ENCODE measurements at regions not wholly inside any gene's neighbourhood (a gene's known extent, or its start where the extent isn't known, plus 50 kb on each side); places are given as distances from the start of the nearest gene placed in this dataset.
"Not testable (repeated sequence)": the region's sequence is repeated elsewhere in the genome, so short reads cannot be mapped to it uniquely, and the experiment has no call there.

DNA sequence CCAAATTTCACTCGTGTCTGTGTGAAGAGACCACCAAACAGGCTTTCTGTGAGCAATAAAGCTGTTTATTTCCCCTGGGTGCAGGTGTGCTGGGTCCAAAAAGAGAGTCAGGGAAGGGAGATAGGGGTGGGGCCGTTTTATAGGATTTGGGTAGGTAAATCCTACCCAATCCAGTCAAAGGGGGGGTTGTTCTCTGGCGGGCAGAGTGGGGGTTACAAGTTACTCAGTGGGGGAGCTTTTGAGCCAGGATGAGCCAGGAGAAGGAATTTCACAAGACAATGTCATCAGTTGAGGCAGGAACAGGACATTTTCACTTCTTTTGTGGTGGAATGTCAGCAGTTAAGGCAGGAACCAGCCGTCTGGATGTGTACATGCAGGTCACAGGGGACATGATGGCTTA, 487.2 kb upstream of the ADGRL4 start:
- BruUV-seq (replicated peaks): not testable (repeated sequence)

GRCh38 chr1:79488572-79489121, 482.1 kb upstream of the ADGRL4 start:
- POLR2A ChIA-PET; CTCF ChIA-PET (ENCODE audit: low intra/inter-chr PET ratio, low total read pairs); H3K9ac ChIP-seq (ENCODE audit: insufficient read depth, low read depth, low read length); FAIRE-seq; H4K20me1 ChIP-seq (ENCODE audit: insufficient read depth, low read length); H3K79me2 ChIP-seq (ENCODE audit: insufficient read depth, low read length); in situ Hi-C loops (cut with HindIII; ENCODE audit: extremely low pct_ligation_motif_present, low pct_unique_long_range_greater_than_20kb); H3K4me2 ChIP-seq (ENCODE audit: low read depth, low read length); intact Hi-C loops (cut with micrococcal nuclease; ENCODE audit: unreplicated experiment); H3K27me3 ChIP-seq (ENCODE audit: control insufficient read depth in 1 of 2, insufficient read depth in 2 of 2, low read length in 2 of 2); H3K27ac ChIP-seq (ENCODE audit: extremely low read length, insufficient read depth, low read length); H3K4me3 ChIP-seq (replicated peaks in 1 of 3; ENCODE audit: insufficient read depth in 1 of 3, low read depth in 2 of 3, low read length in 3 of 3); DNase-seq (ENCODE audit: low spot score); BruUV-seq (replicated peaks); ATAC-seq; H2AFZ ChIP-seq (ENCODE audit: low read length); H3K4me1 ChIP-seq (ENCODE audit: insufficient read depth, low read length); H3K36me3 ChIP-seq (replicated peaks in 1 of 2; ENCODE audit: control insufficient read depth in 1 of 2, insufficient read depth in 2 of 2, low read length in 2 of 2): not testable (repeated sequence)
- 7% methylated on average over 4 of the region's 4 CpGs for WGBS (ENCODE audit: low lambda C conversion rate)
- H3K9me3 ChIP-seq (ENCODE audit: low read length): peaks cover 34% of the 10 kb centered on the region

More for the DNA sequence above, 487.2 kb upstream of the ADGRL4 start:
- H2AFZ ChIP-seq (ENCODE audit: low read length); H3K4me3 ChIP-seq (replicated peaks in 1 of 3; ENCODE audit: insufficient read depth in 1 of 3, low read depth in 2 of 3, low read length in 3 of 3); CTCF ChIA-PET (ENCODE audit: low intra/inter-chr PET ratio, low total read pairs); FAIRE-seq; H3K27ac ChIP-seq (ENCODE audit: extremely low read length, insufficient read depth, low read length); H3K36me3 ChIP-seq (replicated peaks in 1 of 2; ENCODE audit: control insufficient read depth in 1 of 2, insufficient read depth in 2 of 2, low read length in 2 of 2); H3K4me2 ChIP-seq (ENCODE audit: low read depth, low read length); H3K79me2 ChIP-seq (ENCODE audit: insufficient read depth, low read length); in situ Hi-C loops (cut with HindIII; ENCODE audit: extremely low pct_ligation_motif_present, low pct_unique_long_range_greater_than_20kb); H3K27me3 ChIP-seq (ENCODE audit: control insufficient read depth in 1 of 2, insufficient read depth in 2 of 2, low read length in 2 of 2); H3K4me1 ChIP-seq (ENCODE audit: insufficient read depth, low read length); H3K9ac ChIP-seq (ENCODE audit: insufficient read depth, low read depth, low read length); POLR2A ChIA-PET; H4K20me1 ChIP-seq (ENCODE audit: insufficient read depth, low read length); ATAC-seq; intact Hi-C loops (cut with micrococcal nuclease; ENCODE audit: unreplicated experiment); DNase-seq (ENCODE audit: low spot score): not testable (repeated sequence)
- 0% methylated on average over 4 of the region's 4 CpGs for WGBS (ENCODE audit: low lambda C conversion rate)
- peaks cover 32% of the 10 kb centered on the region for H3K9me3 ChIP-seq (ENCODE audit: low read length)

GRCh38 chr1:79478728-79479373, 472.3 kb upstream of the ADGRL4 start:
- DNase-seq (ENCODE audit: low spot score): no peak
- no peaks in the 10 kb centered on the region for H4K20me1 ChIP-seq (ENCODE audit: insufficient read depth, low read length)
- H3K27ac ChIP-seq (ENCODE audit: extremely low read length, insufficient read depth, low read length): no peak overlapping the region
- H3K36me3 ChIP-seq (replicated peaks in 1 of 2; ENCODE audit: control insufficient read depth in 1 of 2, insufficient read depth in 2 of 2, low read length in 2 of 2): no peaks in the 10 kb centered on the region
- H3K4me3 ChIP-seq (replicated peaks in 1 of 3; ENCODE audit: insufficient read depth in 1 of 3, low read depth in 2 of 3, low read length in 3 of 3): no peak overlapping the region
- ChIA-PET POLR2A (no interaction called here), CTCF (ENCODE audit: low intra/inter-chr PET ratio, low total read pairs) (no interaction called here)
- no peak overlapping the region for H3K9ac ChIP-seq (ENCODE audit: insufficient read depth, low read depth, low read length)
- peaks cover 74% of the 10 kb centered on the region for H3K9me3 ChIP-seq (ENCODE audit: low read length)
- no peaks in the 10 kb centered on the region for H3K4me1 ChIP-seq (ENCODE audit: insufficient read depth, low read length)
- FAIRE-seq: no peak
- 10% methylated on average over 8 of the region's 9 CpGs for WGBS (ENCODE audit: low lambda C conversion rate)
- no peaks in the 10 kb centered on the region for H3K27me3 ChIP-seq (ENCODE audit: control insufficient read depth in 1 of 2, insufficient read depth in 2 of 2, low read length in 2 of 2)
- BruUV-seq (replicated peaks): no TSS peak
- no peak for ATAC-seq
- no peak overlapping the region for H2AFZ ChIP-seq (ENCODE audit: low read length)
- H3K79me2 ChIP-seq (ENCODE audit: insufficient read depth, low read length): no peaks in the 10 kb centered on the region
- H3K4me2 ChIP-seq (ENCODE audit: low read depth, low read length): no peak overlapping the region
- in situ Hi-C loops (cut with HindIII; ENCODE audit: extremely low pct_ligation_motif_present, low pct_unique_long_range_greater_than_20kb): no loop called here
- intact Hi-C loops (cut with micrococcal nuclease; ENCODE audit: unreplicated experiment): no loop called here
- TF ChIP-seq, protein P1, sequence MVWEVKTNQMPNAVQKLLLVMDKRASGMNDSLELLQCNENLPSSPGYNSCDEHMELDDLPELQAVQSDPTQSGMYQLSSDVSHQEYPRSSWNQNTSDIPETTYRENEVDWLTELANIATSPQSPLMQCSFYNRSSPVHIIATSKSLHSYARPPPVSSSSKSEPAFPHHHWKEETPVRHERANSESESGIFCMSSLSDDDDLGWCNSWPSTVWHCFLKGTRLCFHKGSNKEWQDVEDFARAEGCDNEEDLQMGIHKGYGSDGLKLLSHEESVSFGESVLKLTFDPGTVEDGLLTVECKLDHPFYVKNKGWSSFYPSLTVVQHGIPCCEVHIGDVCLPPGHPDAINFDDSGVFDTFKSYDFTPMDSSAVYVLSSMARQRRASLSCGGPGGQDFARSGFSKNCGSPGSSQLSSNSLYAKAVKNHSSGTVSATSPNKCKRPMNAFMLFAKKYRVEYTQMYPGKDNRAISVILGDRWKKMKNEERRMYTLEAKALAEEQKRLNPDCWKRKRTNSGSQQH (CRISPR knock-in tag; IDR thresholded peaks at IDR 0.05; ENCODE audit: low read depth): no peak
- TF ChIP-seq DR1 (CRISPR knock-in tag; IDR thresholded peaks at IDR 0.05) (no peak), AGO2 (optimal IDR thresholded peaks at IDR 0.05; ENCODE audit: low read depth, low read length) (no peak)
- TF ChIP-seq, protein P2, sequence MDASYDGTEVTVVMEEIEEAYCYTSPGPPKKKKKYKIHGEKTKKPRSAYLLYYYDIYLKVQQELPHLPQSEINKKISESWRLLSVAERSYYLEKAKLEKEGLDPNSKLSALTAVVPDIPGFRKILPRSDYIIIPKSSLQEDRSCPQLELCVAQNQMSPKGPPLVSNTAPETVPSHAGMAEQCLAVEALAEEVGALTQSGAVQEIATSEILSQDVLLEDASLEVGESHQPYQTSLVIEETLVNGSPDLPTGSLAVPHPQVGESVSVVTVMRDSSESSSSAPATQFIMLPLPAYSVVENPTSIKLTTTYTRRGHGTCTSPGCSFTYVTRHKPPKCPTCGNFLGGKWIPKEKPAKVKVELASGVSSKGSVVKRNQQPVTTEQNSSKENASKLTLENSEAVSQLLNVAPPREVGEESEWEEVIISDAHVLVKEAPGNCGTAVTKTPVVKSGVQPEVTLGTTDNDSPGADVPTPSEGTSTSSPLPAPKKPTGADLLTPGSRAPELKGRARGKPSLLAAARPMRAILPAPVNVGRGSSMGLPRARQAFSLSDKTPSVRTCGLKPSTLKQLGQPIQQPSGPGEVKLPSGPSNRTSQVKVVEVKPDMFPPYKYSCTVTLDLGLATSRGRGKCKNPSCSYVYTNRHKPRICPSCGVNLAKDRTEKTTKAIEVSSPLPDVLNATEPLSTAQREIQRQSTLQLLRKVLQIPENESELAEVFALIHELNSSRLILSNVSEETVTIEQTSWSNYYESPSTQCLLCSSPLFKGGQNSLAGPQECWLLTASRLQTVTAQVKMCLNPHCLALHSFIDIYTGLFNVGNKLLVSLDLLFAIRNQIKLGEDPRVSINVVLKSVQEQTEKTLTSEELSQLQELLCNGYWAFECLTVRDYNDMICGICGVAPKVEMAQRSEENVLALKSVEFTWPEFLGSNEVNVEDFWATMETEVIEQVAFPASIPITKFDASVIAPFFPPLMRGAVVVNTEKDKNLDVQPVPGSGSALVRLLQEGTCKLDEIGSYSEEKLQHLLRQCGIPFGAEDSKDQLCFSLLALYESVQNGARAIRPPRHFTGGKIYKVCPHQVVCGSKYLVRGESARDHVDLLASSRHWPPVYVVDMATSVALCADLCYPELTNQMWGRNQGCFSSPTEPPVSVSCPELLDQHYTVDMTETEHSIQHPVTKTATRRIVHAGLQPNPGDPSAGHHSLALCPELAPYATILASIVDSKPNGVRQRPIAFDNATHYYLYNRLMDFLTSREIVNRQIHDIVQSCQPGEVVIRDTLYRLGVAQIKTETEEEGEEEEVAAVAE (CRISPR knock-in tag; IDR thresholded peaks at IDR 0.05; ENCODE audit: borderline replicate concordance): no peak

Data from HepG2 (cell line).